ENCODE measurements at regions not wholly inside any gene's neighbourhood (a gene's known extent, or its start where the extent isn't known, plus 50 kb on each side); places are given as distances from the start of the nearest gene placed in this dataset.
"Not testable (repeated sequence)": the region's sequence is repeated elsewhere in the genome, so short reads cannot be mapped to it uniquely, and the experiment has no call there.

GRCh38 chr5:50898966-50899365 lies 232.5 kb downstream of the PARP8 start:
- DNase-seq (ENCODE audit: low read depth): no peak

- DNase-seq (ENCODE audit: low read depth): no peak
These were observed 234.6 kb downstream of the PARP8 start for GRCh38 chr5:50900952-50901510.

- DNase-seq (ENCODE audit: low read depth): no peak
These were observed 237.2 kb downstream of the PARP8 start for GRCh38 chr5:50903651-50904050.

DNA sequence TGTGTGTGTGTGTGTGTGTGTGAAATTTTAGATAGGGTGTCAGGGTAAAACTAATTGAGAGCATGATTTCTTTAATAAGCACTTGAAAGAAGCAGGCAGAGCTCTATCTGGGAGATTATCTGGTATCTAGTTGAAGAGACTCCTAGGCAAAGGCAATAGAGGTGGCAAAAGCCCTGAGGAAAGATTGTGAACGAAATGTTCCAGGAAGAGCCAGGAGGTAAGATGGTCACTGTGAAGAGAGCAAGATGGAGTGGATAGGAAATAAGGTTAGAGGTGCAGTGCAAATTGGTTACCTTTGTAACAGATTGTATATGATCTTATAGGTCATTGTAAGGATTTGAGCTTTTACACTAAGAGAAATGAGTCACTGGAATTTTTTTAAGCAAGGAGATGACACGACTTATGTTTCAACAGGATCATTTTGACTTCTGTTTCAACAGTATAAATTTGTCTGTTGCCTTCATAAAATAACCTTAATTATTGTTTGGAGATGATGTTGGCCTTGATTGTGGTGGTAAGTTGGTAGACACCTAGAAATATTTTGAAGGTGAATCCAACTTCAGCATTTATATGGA lies 239.6 kb downstream of the PARP8 start:
- no peak for DNase-seq (ENCODE audit: low read depth)

- DNase-seq (ENCODE audit: low read depth): not testable (repeated sequence)
These were observed 253.7 kb downstream of the PARP8 start for GRCh38 chr5:50920160-50920559.

DNA sequence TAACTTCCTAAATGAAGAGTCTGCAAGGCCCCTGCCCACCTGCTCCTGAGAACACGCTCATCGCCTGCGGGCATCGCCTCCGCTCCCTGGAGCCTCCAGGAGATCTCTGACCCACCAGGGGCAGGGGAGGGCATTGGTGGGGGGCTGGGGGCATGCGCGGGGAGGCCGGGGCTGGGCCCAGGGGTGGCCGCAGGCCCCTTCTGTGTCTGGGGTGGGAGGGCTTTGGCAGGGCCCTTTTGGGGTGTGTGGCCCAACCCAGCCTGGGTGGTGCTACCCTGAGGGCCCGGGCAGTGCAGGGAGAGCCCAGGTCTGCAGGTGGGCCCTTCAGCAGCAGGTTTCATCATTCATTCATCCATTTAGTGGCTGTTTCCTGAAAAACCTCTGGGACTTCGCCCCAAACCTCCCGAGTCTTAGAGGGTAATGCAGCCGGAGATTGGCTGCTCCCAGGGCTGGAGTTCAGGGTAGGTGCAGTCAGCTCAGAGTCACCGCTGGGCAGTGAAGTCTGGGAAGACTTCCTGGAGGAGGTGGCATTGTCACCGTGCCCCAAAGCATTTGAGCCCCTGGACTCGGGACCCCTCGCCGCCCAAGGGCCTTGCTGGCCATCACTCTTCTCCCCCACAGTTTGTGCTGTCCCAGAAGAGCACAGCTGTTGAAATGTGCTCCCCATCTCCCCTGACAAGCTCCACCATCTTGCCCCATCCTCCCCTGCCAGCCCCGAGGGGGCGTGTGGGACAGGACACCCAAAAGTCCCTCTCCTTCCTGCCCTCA lies 255.1 kb downstream of the PARP8 start:
- DNase-seq (ENCODE audit: low read depth): no peak

DNA sequence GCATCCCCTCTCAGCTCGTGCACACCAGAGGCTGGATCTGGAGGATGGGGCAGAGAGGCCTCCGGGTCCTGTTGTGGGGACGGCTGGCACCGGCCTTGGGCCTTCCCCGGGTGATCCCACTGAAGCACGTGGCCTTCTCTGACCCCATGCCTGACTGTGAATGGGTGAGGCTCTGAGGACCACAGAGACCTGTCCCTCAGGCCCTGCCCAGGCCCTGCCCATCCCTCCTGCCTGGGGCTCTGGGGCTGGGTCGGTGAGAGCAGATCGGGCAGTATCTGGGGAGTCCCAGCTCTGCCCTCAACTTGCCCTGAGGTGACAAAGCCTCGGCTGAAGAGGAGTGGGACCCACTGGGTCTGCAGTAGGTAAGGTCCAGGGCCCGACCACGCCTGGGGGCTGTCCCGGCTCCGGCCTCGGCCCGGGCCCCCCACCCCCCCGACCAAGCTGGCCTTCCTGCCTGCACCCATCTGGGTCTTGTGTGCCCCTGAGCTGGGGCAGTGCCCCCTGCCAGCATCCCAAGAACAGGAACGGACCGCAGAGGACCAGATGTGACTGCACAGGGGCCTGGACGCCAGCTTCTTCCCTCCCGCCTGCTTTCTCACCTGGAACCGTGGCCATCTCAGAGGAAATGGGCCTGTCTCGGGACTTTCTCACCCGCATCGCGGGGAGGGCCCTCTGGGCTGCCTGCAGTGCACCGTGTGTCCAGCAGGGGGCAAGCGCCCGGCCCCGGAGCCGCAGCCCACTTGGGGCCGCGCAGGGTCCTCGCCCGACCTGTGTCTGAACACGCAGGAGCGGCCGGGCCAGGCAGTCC lies 255.9 kb downstream of the PARP8 start:
- DNase-seq (ENCODE audit: low read depth): not testable (repeated sequence)

GRCh38 chr5:50922942-50923767 lies 256.7 kb downstream of the PARP8 start:
- DNase-seq (ENCODE audit: low read depth): no peak

GRCh38 chr5:50923768-50924494 lies 257.5 kb downstream of the PARP8 start:
- DNase-seq (ENCODE audit: low read depth): no peak

- DNase-seq (ENCODE audit: low read depth): no peak
These were observed 261.5 kb downstream of the PARP8 start for GRCh38 chr5:50927953-50928352.

DNA sequence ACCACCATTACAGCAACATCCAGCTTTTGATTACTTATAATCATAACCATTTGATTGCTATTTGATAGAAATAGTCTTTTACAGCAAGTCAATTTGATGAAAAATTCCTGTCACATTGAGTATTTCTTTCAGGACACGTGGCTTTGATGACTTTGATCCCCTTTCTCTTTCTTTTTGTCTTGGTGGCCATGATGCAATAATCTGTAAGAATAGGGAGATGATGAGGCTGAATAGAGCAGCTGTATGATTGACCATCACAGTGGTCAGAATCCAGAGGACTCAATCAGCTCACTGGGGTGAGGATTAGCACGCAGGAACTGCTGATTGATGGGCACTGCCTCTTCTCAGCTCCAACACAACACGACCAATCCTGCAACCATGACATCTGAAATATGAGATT lies 262.7 kb downstream of the PARP8 start:
- DNase-seq (ENCODE audit: low read depth): no peak

DNA sequence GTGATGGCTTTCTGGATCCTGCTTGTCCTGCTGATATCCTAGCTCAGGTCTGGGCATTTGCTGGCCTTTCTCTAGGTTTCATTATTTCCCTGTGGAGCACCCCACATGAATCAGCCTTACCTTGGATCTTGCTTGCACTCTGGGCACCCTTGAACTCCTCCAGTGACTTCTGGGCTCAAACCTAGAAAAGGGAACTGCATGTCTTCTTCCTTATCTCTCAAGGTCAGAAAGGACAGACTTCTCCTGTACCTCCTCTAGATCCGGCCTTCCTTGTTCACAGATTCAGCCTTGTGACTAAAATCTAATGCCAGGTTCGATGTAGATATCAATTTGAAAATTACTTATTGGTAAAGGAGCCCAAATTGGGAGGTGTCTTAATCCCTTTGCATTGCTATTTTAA lies 267.9 kb downstream of the PARP8 start:
- no peak for DNase-seq (ENCODE audit: low read depth)

- DNase-seq (ENCODE audit: low read depth): no peak
These were observed 278.7 kb downstream of the PARP8 start for GRCh38 chr5:50945139-50945538.

DNA sequence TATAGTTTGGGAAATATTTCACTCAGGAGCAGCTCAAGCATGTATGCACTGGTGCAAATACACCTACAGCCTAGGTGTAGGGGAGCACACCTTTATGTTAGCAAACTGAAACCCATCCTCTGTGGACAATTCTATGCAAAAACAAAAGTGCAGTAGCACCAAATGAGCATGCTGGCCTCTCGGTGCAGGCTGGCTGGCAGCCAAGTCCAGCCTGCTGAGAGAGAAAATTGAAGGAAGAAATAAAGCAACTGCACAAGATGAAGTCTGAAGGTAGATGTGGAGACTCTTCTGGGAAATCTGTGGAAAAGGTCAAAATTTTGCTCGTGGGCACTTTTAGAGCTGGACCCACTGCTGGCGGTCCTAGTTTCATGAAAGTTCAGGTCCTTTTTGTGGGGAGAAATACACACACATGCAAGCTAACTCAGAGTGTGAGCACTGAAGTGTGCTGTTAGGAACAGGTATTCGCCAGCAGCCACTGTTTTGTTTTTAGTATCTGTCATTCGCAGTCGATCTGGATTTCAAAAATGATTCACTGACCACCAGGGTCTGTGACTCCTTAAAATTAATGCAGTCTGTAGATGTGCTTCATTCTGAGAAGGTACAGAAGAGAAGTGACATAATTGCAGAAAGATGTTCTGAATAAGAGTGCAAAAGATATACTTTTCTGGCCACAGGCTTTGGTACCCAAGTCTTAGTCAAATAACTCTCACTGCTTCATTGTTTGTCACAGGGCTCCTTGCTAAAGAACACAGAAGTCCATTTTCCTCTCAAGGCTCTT lies 281.7 kb downstream of the PARP8 start:
- no peak for DNase-seq (ENCODE audit: low read depth)

GRCh38 chr5:50953290-50953689 lies 286.9 kb downstream of the PARP8 start:
- no peak for DNase-seq (ENCODE audit: low read depth)

DNA sequence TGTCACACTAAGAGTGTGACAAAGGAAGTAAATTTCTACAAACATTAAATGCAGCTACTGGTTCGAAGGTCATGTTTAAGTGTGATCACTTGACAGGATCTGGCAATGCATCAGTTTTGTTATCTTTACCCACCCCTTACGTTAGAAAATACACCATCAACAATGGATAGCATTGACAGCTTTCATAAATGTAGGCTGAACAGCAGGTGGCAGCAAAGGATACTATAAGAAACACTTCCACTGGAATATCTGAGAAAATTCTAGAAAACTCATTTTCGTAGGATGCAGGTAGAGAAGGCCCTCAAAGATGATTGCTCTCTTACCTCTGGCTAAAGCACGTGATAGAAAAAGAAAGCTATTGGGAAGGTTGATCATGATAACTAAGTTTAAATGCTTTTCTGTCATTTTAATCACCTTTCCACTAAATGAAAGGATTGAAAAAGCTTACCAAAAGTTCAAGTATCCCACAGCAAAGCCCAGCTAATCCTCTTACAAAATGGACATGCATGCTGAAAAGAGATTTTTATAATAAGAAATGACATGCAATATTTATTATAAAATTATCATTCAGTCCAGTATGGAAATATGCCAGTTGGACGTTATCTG lies 292.5 kb downstream of the PARP8 start:
- DNase-seq (ENCODE audit: low read depth): no peak

- peak; percentile 35 for DNase-seq (ENCODE audit: low read depth)
These were observed 296.8 kb downstream of the PARP8 start for GRCh38 chr5:50962934-50963872.

DNA sequence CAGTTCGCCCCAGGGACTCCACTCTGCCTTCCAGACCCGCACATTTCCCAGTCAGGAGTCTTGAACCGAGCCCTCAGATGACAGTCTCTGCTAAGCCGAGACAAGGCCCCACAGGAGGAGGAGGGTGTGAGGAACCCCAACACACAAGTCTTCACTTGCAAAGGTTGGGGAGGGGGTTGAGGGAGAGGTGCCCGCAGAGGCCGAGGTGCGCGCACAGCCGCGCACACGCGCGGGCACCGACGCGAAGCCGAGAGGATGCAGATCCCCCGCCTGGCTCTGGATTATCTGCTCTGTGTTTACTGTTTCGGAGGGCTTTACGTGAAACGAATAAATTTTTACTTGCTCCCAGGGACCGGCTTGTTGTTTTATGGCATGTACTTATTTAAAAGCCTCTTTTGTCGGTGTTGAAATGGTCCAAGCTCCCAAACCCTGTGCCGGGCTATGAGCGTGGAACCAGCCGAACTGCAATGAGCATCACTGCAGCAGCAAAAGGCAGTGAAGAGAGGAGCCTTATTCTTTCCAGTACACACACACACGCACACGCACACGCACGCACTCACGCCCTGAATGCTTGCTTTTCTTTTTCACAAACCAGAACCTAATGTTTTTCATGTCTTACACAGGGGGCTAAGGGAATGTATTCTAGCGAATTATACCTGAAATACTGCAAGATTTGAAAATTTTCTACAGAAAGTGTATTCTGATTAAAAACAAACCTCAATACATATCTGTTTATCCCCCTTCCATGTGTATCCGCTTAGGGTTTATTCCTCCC lies 297.7 kb downstream of the PARP8 start:
- no peak for DNase-seq (ENCODE audit: low read depth)
